ENCODE measurements at regions not wholly inside any gene's neighbourhood (a gene's known extent, or its start where the extent isn't known, plus 50 kb on each side); places are given as distances from the start of the nearest gene placed in this dataset.

GRCh38 chr10:51020200-51020599, 54.1 kb upstream of the PRKG1 start:
- Histone ChIP-seq H3K4me1 (ENCODE audit: insufficient read depth) (peaks cover 7% of the 10 kb centered on the region), H3K36me3 (no peaks in the 10 kb centered on the region), H3K4me3 (no peak overlapping the region), H3K9me3 (no peaks in the 10 kb centered on the region), H3K27me3 (no peaks in the 10 kb centered on the region), H3K27ac (no peak overlapping the region)
- intact Hi-C loops (cut with DNase I): no loop called here
- TF ChIP-seq POLR2A (IDR thresholded peaks at IDR 0.05): no peak
- no peak for DNase-seq
- 56 to 64% (median 58%) methylated on average over 5 of the region's 5 CpGs for WGBS, 3 donors

- TF ChIP-seq EP300 (IDR thresholded peaks at IDR 0.05) (no peak), POLR2A (IDR thresholded peaks at IDR 0.05) (no peak)
- TF ChIP-seq, protein P1, sequence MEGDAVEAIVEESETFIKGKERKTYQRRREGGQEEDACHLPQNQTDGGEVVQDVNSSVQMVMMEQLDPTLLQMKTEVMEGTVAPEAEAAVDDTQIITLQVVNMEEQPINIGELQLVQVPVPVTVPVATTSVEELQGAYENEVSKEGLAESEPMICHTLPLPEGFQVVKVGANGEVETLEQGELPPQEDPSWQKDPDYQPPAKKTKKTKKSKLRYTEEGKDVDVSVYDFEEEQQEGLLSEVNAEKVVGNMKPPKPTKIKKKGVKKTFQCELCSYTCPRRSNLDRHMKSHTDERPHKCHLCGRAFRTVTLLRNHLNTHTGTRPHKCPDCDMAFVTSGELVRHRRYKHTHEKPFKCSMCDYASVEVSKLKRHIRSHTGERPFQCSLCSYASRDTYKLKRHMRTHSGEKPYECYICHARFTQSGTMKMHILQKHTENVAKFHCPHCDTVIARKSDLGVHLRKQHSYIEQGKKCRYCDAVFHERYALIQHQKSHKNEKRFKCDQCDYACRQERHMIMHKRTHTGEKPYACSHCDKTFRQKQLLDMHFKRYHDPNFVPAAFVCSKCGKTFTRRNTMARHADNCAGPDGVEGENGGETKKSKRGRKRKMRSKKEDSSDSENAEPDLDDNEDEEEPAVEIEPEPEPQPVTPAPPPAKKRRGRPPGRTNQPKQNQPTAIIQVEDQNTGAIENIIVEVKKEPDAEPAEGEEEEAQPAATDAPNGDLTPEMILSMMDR (IDR thresholded peaks at IDR 0.05): no peak
- H3K27me3 ChIP-seq: no peaks in the 10 kb centered on the region
- H3K4me3 ChIP-seq: no peak overlapping the region
- WGBS, 3 donors: 48 to 72% (median 70%) methylated on average over 5 of the region's 5 CpGs
- H3K9me3 ChIP-seq: no peaks in the 10 kb centered on the region
- peaks cover 4% of the 10 kb centered on the region for H3K4me1 ChIP-seq (ENCODE audit: insufficient read depth)
- H3K27ac ChIP-seq: peak overlapping the region; percentile 14 to 41
- no peaks in the 10 kb centered on the region for H3K36me3 ChIP-seq
- no peak for DNase-seq
- intact Hi-C loops (cut with DNase I): no loop called here
Measured at GRCh38 chr10:51022933-51023585, 51.2 kb upstream of the PRKG1 start.

GRCh38 chr10:51023636-51024035, 50.7 kb upstream of the PRKG1 start:
- H3K27me3 ChIP-seq: no peaks in the 10 kb centered on the region
- H3K4me3 ChIP-seq: no peak overlapping the region
- intact Hi-C loops (cut with DNase I): no loop called here
- no peak for DNase-seq
- H3K9me3 ChIP-seq: no peaks in the 10 kb centered on the region
- no peaks in the 10 kb centered on the region for H3K36me3 ChIP-seq
- no peak for TF ChIP-seq POLR2A (IDR thresholded peaks at IDR 0.05)
- TF ChIP-seq, protein P1 (IDR thresholded peaks at IDR 0.05): no peak
- no peak for TF ChIP-seq EP300 (IDR thresholded peaks at IDR 0.05)
- H3K4me1 ChIP-seq (ENCODE audit: insufficient read depth): peaks cover 6% of the 10 kb centered on the region
- H3K27ac ChIP-seq: peak overlapping the region in 1 of 2 donors; percentile 41

All from ovary (tissue), 7 donors.